Colonic mucosa (tissue), 4 donors: ENCODE measurements at regions not wholly inside any gene's neighbourhood (a gene's known extent, or its start where the extent isn't known, plus 50 kb on each side); places are given as distances from the start of the nearest gene placed in this dataset.

Experiments
- DNase-seq: peaks from one replicate; pipeline ENCODE4 v3.0.0-alpha.2; 2020
- H3K27ac ChIP-seq: fragments of 200-600 bp; one replicate; pipeline ENCODE4 v1.8.0; 2021
- H3K27me3 ChIP-seq: fragments of 200-600 bp; one replicate; pipeline ENCODE4 v1.8.0; 2021
- H3K36me3 ChIP-seq: fragments of 200-600 bp; one replicate; pipeline ENCODE4 v1.8.0; 2021
- H3K4me1 ChIP-seq: fragments of 200-600 bp; one replicate; pipeline ENCODE4 v1.8.0; 2021; ENCODE audit warnings: mild to moderate bottlenecking
- H3K4me3 ChIP-seq: fragments of 200-600 bp; one replicate; pipeline ENCODE4 v1.8.0; 2021
- H3K9ac ChIP-seq, 2 donors: one replicate each; pipeline ENCODE4 v1.7.0; 2013; ENCODE audit warnings: control low read depth in 2 of 2, low read depth in 2 of 2, low read length in 2 of 2
- H3K9me3 ChIP-seq: fragments of 200-600 bp; one replicate; pipeline ENCODE4 v1.8.0; 2021
- CTCF ChIP-seq: fragments of 200-600 bp; IDR thresholded peaks from one replicate; pipeline ENCODE4 v1.8.0; 2022; ENCODE audit warnings: antibody characterized with exemption, mild to moderate bottlenecking
- intact Hi-C: fragments of 100-400 bp; cut with DNase I; formaldehyde crosslinking; loops from one replicate; pipeline ENCODE4 v1.14.1; 2022
- donor health status: healthy.
- donor health status: DM: no; HTN: no; CAD: no.
- donor health status: DM: no; HTN: no; CAD: no.

- H3K4me3 ChIP-seq, result no peak overlapping the region
- no peak for DNase-seq
- H3K9me3 ChIP-seq, result no peaks in the 10 kb centered on the region
- no peaks in the 10 kb centered on the region for H3K27me3 ChIP-seq
- TF ChIP-seq CTCF, result no peak
- H3K36me3 ChIP-seq, result no peaks in the 10 kb centered on the region
- no peaks in the 10 kb centered on the region for H3K4me1 ChIP-seq
- H3K9ac ChIP-seq, result no peak overlapping the region
- intact Hi-C loops, result no loop called here
- no peak overlapping the region for H3K27ac ChIP-seq
Measured at GRCh38 chr12:118512669-118513068, 136.3 kb downstream of the SUDS3 start.

GRCh38 chr12:118513611-118514010 lies 137.3 kb downstream of the SUDS3 start:
- no peak for TF ChIP-seq CTCF
- H3K4me1 ChIP-seq, result no peaks in the 10 kb centered on the region
- H3K27me3 ChIP-seq, result no peaks in the 10 kb centered on the region
- intact Hi-C loops, result no loop called here
- no peak overlapping the region for H3K9ac ChIP-seq
- H3K4me3 ChIP-seq, result no peak overlapping the region
- no peaks in the 10 kb centered on the region for H3K36me3 ChIP-seq
- no peak for DNase-seq
- H3K9me3 ChIP-seq, result no peaks in the 10 kb centered on the region
- H3K27ac ChIP-seq, result no peak overlapping the region

GRCh38 chr12:118514297-118514696 lies 137.9 kb downstream of the SUDS3 start:
- Histone ChIP-seq H3K36me3 (no peaks in the 10 kb centered on the region), H3K27ac (no peak overlapping the region), H3K4me3 (no peak overlapping the region), H3K9ac (no peak overlapping the region), H3K4me1 (no peaks in the 10 kb centered on the region), H3K9me3 (no peaks in the 10 kb centered on the region), H3K27me3 (no peaks in the 10 kb centered on the region)
- no peak for TF ChIP-seq CTCF
- no peak for DNase-seq
- intact Hi-C loops, result no loop called here

GRCh38 chr12:118520214-118521035 lies 144.1 kb downstream of the SUDS3 start:
- Histone ChIP-seq H3K36me3 (no peaks in the 10 kb centered on the region), H3K4me1 (no peaks in the 10 kb centered on the region), H3K4me3 (no peak overlapping the region), H3K27ac (no peak overlapping the region), H3K9me3 (no peaks in the 10 kb centered on the region), H3K9ac (no peak overlapping the region), H3K27me3 (no peaks in the 10 kb centered on the region)
- DNase-seq, result no peak
- TF ChIP-seq CTCF, result no peak
- intact Hi-C loops, result no loop called here

- Histone ChIP-seq H3K27me3 (no peaks in the 10 kb centered on the region), H3K27ac (no peak overlapping the region), H3K36me3 (no peaks in the 10 kb centered on the region), H3K9me3 (no peaks in the 10 kb centered on the region), H3K4me1 (no peaks in the 10 kb centered on the region), H3K4me3 (no peak overlapping the region), H3K9ac (no peak overlapping the region)
- TF ChIP-seq CTCF, result no peak
- DNase-seq, result no peak
- intact Hi-C loops, result no loop called here
Measured at GRCh38 chr12:118521036-118521370, 144.6 kb downstream of the SUDS3 start.
